Left ventricle myocardium inferior (tissue), 1 donor: ENCODE measurements at regions not wholly inside any gene's neighbourhood (a gene's known extent, or its start where the extent isn't known, plus 50 kb on each side); places are given as distances from the start of the nearest gene placed in this dataset.

Experiments used
- DNase-seq: peaks from one replicate; pipeline ENCODE4 v3.0.0-alpha.2; 2020
- H3K27ac ChIP-seq: fragments of 200-600 bp; replicated peaks from 2 replicates; pipeline ENCODE4 v1.8.0; 2021
- H3K27me3 ChIP-seq: fragments of 200-600 bp; 2 replicates; pipeline ENCODE4 v1.8.0; 2021; ENCODE audit warnings: low read depth
- H3K36me3 ChIP-seq: fragments of 200-600 bp; 2 replicates; pipeline ENCODE4 v1.8.0; 2021
- H3K4me1 ChIP-seq: fragments of 200-600 bp; 2 replicates; pipeline ENCODE4 v1.8.0; 2021
- H3K4me3 ChIP-seq: fragments of 200-600 bp; 2 replicates; pipeline ENCODE4 v1.8.0; 2021; ENCODE audit warnings: mild to moderate bottlenecking, moderate library complexity
- H3K9me3 ChIP-seq: fragments of 200-600 bp; replicated peaks from 2 replicates; pipeline ENCODE4 v1.8.0; 2021
- CTCF ChIP-seq: fragments of 200-600 bp; IDR thresholded peaks from 2 replicates; pipeline ENCODE4 v1.8.0; 2021; ENCODE audit warnings: antibody characterized with exemption, mild to moderate bottlenecking, borderline replicate concordance
- intact Hi-C: fragments of 100-400 bp; cut with micrococcal nuclease; formaldehyde crosslinking; loops from one replicate; pipeline ENCODE4 v1.11.0; 2022
- donor health status: DM: no; HTN: yes; CAD: no; lungs with severe emphysema.

GRCh38 chr12:131565267-131566015, 145.4 kb upstream of the SFSWAP start:
- Histone ChIP-seq H3K9me3 (no peaks in the 10 kb centered on the region), H3K27ac (no peak overlapping the region), H3K4me1 (no peaks in the 10 kb centered on the region), H3K36me3 (no peaks in the 10 kb centered on the region), H3K4me3 (no peak overlapping the region), H3K27me3 (peaks cover 80% of the 10 kb centered on the region)
- intact Hi-C loops = no loop called here
- DNase-seq = no peak
- no peak for TF ChIP-seq CTCF

GRCh38 chr12:131568336-131568735, 142.6 kb upstream of the SFSWAP start:
- no peak overlapping the region for H3K27ac ChIP-seq
- H3K4me3 ChIP-seq = no peak overlapping the region
- TF ChIP-seq CTCF = no peak
- no peaks in the 10 kb centered on the region for H3K36me3 ChIP-seq
- H3K27me3 ChIP-seq = peaks cover 95% of the 10 kb centered on the region
- DNase-seq = no peak
- H3K9me3 ChIP-seq = no peaks in the 10 kb centered on the region
- no peaks in the 10 kb centered on the region for H3K4me1 ChIP-seq
- intact Hi-C loops = no loop called here

GRCh38 chr12:131570596-131570995, 140.3 kb upstream of the SFSWAP start:
- Histone ChIP-seq H3K36me3 (no peaks in the 10 kb centered on the region), H3K27ac (no peak overlapping the region), H3K27me3 (peaks cover 97% of the 10 kb centered on the region), H3K4me1 (no peaks in the 10 kb centered on the region), H3K4me3 (no peak overlapping the region), H3K9me3 (no peaks in the 10 kb centered on the region)
- no peak for DNase-seq
- intact Hi-C loops = no loop called here
- no peak for TF ChIP-seq CTCF

GRCh38 chr12:131571827-131572226, 139.1 kb upstream of the SFSWAP start:
- no peaks in the 10 kb centered on the region for H3K9me3 ChIP-seq
- no peak overlapping the region for H3K27ac ChIP-seq
- intact Hi-C loops = no loop called here
- H3K4me1 ChIP-seq = no peaks in the 10 kb centered on the region
- H3K36me3 ChIP-seq = no peaks in the 10 kb centered on the region
- H3K4me3 ChIP-seq = no peak overlapping the region
- peaks cover 91% of the 10 kb centered on the region for H3K27me3 ChIP-seq
- no peak for TF ChIP-seq CTCF
- no peak for DNase-seq

- Histone ChIP-seq H3K27ac (no peak overlapping the region), H3K9me3 (no peaks in the 10 kb centered on the region), H3K36me3 (no peaks in the 10 kb centered on the region), H3K27me3 (peaks cover 88% of the 10 kb centered on the region), H3K4me3 (no peak overlapping the region), H3K4me1 (no peaks in the 10 kb centered on the region)
- DNase-seq = no peak
- intact Hi-C loops = no loop called here
- TF ChIP-seq CTCF = no peak
Measured at GRCh38 chr12:131572626-131573025, 138.3 kb upstream of the SFSWAP start.
